Neural cell (in vitro differentiated cells): ENCODE measurements at regions not wholly inside any gene's neighbourhood (a gene's known extent, or its start where the extent isn't known, plus 50 kb on each side); places are given as distances from the start of the nearest gene placed in this dataset.

Experiments
- H2AFZ ChIP-seq: fragments of 200-600, 300-800 bp; sonication (generic), shearing (Covaris generic); 2 replicates; pipeline ENCODE4 v1.6.0; 2014; ENCODE audit warnings: low read depth, mild to moderate bottlenecking, antibody characterized with exemption, low read length, moderate library complexity
- H3F3A ChIP-seq: fragments of 200-600 bp; shearing (Covaris generic); 2 replicates; pipeline ENCODE4 v1.6.1; 2016; ENCODE audit warnings: mild to moderate bottlenecking, moderate library complexity, mixed read lengths, antibody characterized with exemption, low read length; ENCODE audit not compliant: insufficient read depth, poor library complexity, severe bottlenecking
- H3K27ac ChIP-seq: fragments of 200-600, 300-800 bp; sonication (generic), shearing (Covaris generic); 2 replicates; pipeline ENCODE4 v1.5.1; 2014; ENCODE audit warnings: mild to moderate bottlenecking, low read length, moderate library complexity
- H3K27me3 ChIP-seq: fragments of 300-800, 200-600 bp; sonication (generic), shearing (Covaris generic); 2 replicates; pipeline ENCODE4 v1.6.0; 2014; ENCODE audit warnings: mild to moderate bottlenecking, low read depth, low read length, moderate library complexity; ENCODE audit not compliant: insufficient read depth
- H3K36me3 ChIP-seq: fragments of 300-800, 200-600 bp; sonication (generic), shearing (Covaris generic); 2 replicates; pipeline ENCODE4 v1.5.1; 2014; ENCODE audit warnings: mild to moderate bottlenecking, antibody characterized with exemption, low read length, moderate library complexity; ENCODE audit not compliant: insufficient read depth
- H3K4me2 ChIP-seq: fragments of 300-800, 200-600 bp; sonication (generic), shearing (Covaris generic); 2 replicates; pipeline ENCODE4 v1.6.0; 2014; ENCODE audit warnings: mild to moderate bottlenecking, low read length
- H3K4me3 ChIP-seq: fragments of 300-800, 200-600 bp; sonication (generic), shearing (Covaris generic); 2 replicates; pipeline ENCODE4 v1.5.1; 2014; ENCODE audit warnings: mild to moderate bottlenecking, low read length, moderate library complexity
- H3K79me2 ChIP-seq: fragments of 200-600 bp; shearing (Covaris generic); replicated peaks from 2 replicates; pipeline ENCODE4 v1.6.0; 2014; ENCODE audit warnings: mild to moderate bottlenecking, low read length, moderate library complexity; ENCODE audit not compliant: insufficient read depth
- H3K9ac ChIP-seq: fragments of 300-800, 200-600 bp; sonication (generic), shearing (Covaris generic); 2 replicates; pipeline ENCODE4 v1.6.1; 2016; ENCODE audit warnings: mild to moderate bottlenecking, low read length, mixed read lengths
- H3K9me2 ChIP-seq: fragments of 200-600 bp; shearing (Covaris generic); 2 replicates; pipeline ENCODE4 v1.6.1; 2016; ENCODE audit warnings: mild to moderate bottlenecking, low read length, mixed read lengths; ENCODE audit not compliant: insufficient read depth
- H3K9me3 ChIP-seq: fragments of 200-600, 300-800 bp; sonication (generic), shearing (Covaris generic); 2 replicates; pipeline ENCODE4 v1.6.1; 2016; ENCODE audit warnings: mild to moderate bottlenecking, mixed run types, low read length, moderate library complexity, mixed read lengths
- H4K20me1 ChIP-seq: fragments of 200-600 bp; shearing (Covaris generic); 2 replicates; pipeline ENCODE4 v1.6.1; 2016; ENCODE audit warnings: mild to moderate bottlenecking, mixed run types; ENCODE audit not compliant: insufficient read depth
- CTCF ChIP-seq: fragments of 450-650 bp; IDR thresholded peaks from 2 replicates; pipeline ENCODE4 v1.5.1; 2014; ENCODE audit warnings: antibody characterized with exemption, mild to moderate bottlenecking, moderate library complexity; ENCODE audit not compliant: poor library complexity, severe bottlenecking
- EP300 ChIP-seq: fragments of 450-650 bp; conservative IDR thresholded peaks from 2 replicates; pipeline ENCODE4 v1.6.1; 2014; ENCODE audit warnings: antibody characterized with exemption, mild to moderate bottlenecking, moderate library complexity; ENCODE audit not compliant: poor library complexity, severe bottlenecking
- EZH2 ChIP-seq: fragments of 200-600, 300-800 bp; shearing (Covaris generic), sonication (generic); IDR thresholded peaks from 2 replicates; pipeline ENCODE4 v1.6.1; 2014; ENCODE audit warnings: antibody characterized with exemption, low read length, borderline replicate concordance, mild to moderate bottlenecking; ENCODE audit not compliant: insufficient read depth, poor library complexity, severe bottlenecking
- MXI1 ChIP-seq: fragments of 450-650 bp; conservative IDR thresholded peaks from 2 replicates; pipeline ENCODE4 v1.6.1; 2014; ENCODE audit warnings: antibody characterized with exemption, mild to moderate bottlenecking; ENCODE audit not compliant: poor library complexity, severe bottlenecking
- POLR2AphosphoS5 ChIP-seq: IDR thresholded peaks from 2 replicates; pipeline ENCODE4 v1.6.1; 2012
- RAD21 ChIP-seq: fragments of 450-650 bp; conservative IDR thresholded peaks from 2 replicates; pipeline ENCODE4 v1.6.1; 2014; ENCODE audit warnings: antibody characterized with exemption, mild to moderate bottlenecking, moderate library complexity
- REST ChIP-seq: IDR thresholded peaks from 2 replicates; pipeline ENCODE4 v1.6.1; 2012; ENCODE audit warnings: borderline replicate concordance
- SMC3 ChIP-seq: fragments of 450-650 bp; conservative IDR thresholded peaks from 2 replicates; pipeline ENCODE4 v1.6.1; 2014; ENCODE audit warnings: antibody characterized with exemption, mild to moderate bottlenecking, moderate library complexity; ENCODE audit not compliant: poor library complexity
- TAF1 ChIP-seq: IDR thresholded peaks from 2 replicates; pipeline ENCODE4 v1.6.1; 2012; ENCODE audit warnings: low read depth

- Histone ChIP-seq H3K4me3 (no peak overlapping the region), H3K27me3 (no peaks in the 10 kb centered on the region), H3K9ac (no peak overlapping the region), H3K79me2 (no peaks in the 10 kb centered on the region), H4K20me1 (no peaks in the 10 kb centered on the region), H3K4me2 (no peak overlapping the region), H3K9me3 (no peaks in the 10 kb centered on the region), H3K36me3 (no peaks in the 10 kb centered on the region), H2AFZ (no peak overlapping the region), H3F3A (no peaks in the 10 kb centered on the region), H3K27ac (no peak overlapping the region), H3K9me2 (no peaks in the 10 kb centered on the region)
- TF ChIP-seq REST, result no peak
- no peak for TF ChIP-seq EP300
- no peak for TF ChIP-seq CTCF
- TF ChIP-seq EZH2, result no peak
- no peak for TF ChIP-seq SMC3
- no peak for TF ChIP-seq TAF1
- TF ChIP-seq MXI1, result no peak
- TF ChIP-seq RAD21, result no peak
- no peak for TF ChIP-seq POLR2AphosphoS5
These were observed 1310.7 kb upstream of the TENM3 start for GRCh38 chr4:180932370-180933001.

- H4K20me1 ChIP-seq, result no peaks in the 10 kb centered on the region
- H3K27me3 ChIP-seq, result no peaks in the 10 kb centered on the region
- no peak overlapping the region for H3K4me2 ChIP-seq
- no peak overlapping the region for H3K27ac ChIP-seq
- no peaks in the 10 kb centered on the region for H3K9me2 ChIP-seq
- H3K4me3 ChIP-seq, result no peak overlapping the region
- H3K79me2 ChIP-seq, result no peaks in the 10 kb centered on the region
- H3K9me3 ChIP-seq, result no peaks in the 10 kb centered on the region
- TF ChIP-seq EP300 (no peak), POLR2AphosphoS5 (no peak), TAF1 (no peak), EZH2 (no peak), SMC3 (no peak), CTCF (no peak)
- H2AFZ ChIP-seq, result no peak overlapping the region
- no peaks in the 10 kb centered on the region for H3K36me3 ChIP-seq
- H3F3A ChIP-seq, result no peaks in the 10 kb centered on the region
- H3K9ac ChIP-seq, result no peak overlapping the region
These were observed 1306.1 kb upstream of the TENM3 start for GRCh38 chr4:180937083-180937482.
